GM12801 (cell line): ENCODE measurements at regions not wholly inside any gene's neighbourhood (a gene's known extent, or its start where the extent isn't known, plus 50 kb on each side); places are given as distances from the start of the nearest gene placed in this dataset.

Experiments used
- CTCF ChIP-seq: IDR thresholded peaks from one replicate; pipeline ENCODE4 v1.5.1; 2011; ENCODE audit warnings: control low read depth; ENCODE audit not compliant: insufficient read length; ENCODE audit errors: extremely low read depth

- TF ChIP-seq CTCF: no peak
Measured at GRCh38 chr20:58075586-58076345, 152.7 kb downstream of the ANKRD60 start.

GRCh38 chr20:58073945-58074856 lies 154.3 kb downstream of the ANKRD60 start:
- no peak for TF ChIP-seq CTCF

- TF ChIP-seq CTCF: no peak
Measured at GRCh38 chr20:58072695-58073671, 155.5 kb downstream of the ANKRD60 start.

GRCh38 chr20:58071991-58072390 lies 156.5 kb downstream of the ANKRD60 start:
- TF ChIP-seq CTCF: no peak

- TF ChIP-seq CTCF: no peak
Measured at GRCh38 chr20:58071298-58071697, 157.2 kb downstream of the ANKRD60 start.

GRCh38 chr20:58070664-58071196 lies 157.7 kb downstream of the ANKRD60 start:
- TF ChIP-seq CTCF: no peak
